Panc1 (cell line): ENCODE measurements at regions not wholly inside any gene's neighbourhood (a gene's known extent, or its start where the extent isn't known, plus 50 kb on each side); places are given as distances from the start of the nearest gene placed in this dataset.

Experiments
- POLR2AphosphoS5 ChIP-seq: IDR thresholded peaks from 2 replicates; pipeline ENCODE4 v1.6.1; 2012; ENCODE audit warnings: mild to moderate bottlenecking, low read depth, low read length, moderate library complexity
- SIN3A ChIP-seq: IDR thresholded peaks from 2 replicates; pipeline ENCODE4 v1.6.1; 2012; ENCODE audit warnings: low read depth, mild to moderate bottlenecking, low read length, moderate library complexity, borderline replicate concordance; ENCODE audit not compliant: insufficient read depth
- TCF7L2 ChIP-seq: IDR thresholded peaks from 2 replicates; pipeline ENCODE4 v1.6.1; 2011; ENCODE audit warnings: mild to moderate bottlenecking, low read depth, low read length, inconsistent platforms
- TF ChIP-seq, protein P1 (sequence below): fragments of 450-650 bp; IDR thresholded peaks from 2 replicates; pipeline ENCODE4 v1.5.1; 2017; ENCODE audit warnings: mild to moderate bottlenecking
- TF ChIP-seq, protein P2 (sequence below), 2 experiments: IDR thresholded peaks; 2 replicates each; pipeline ENCODE4 v1.6.1; 2011 to 2012; ENCODE audit warnings: low read depth in 2 of 2, control low read depth in 1 of 2, low read length in 1 of 2, mild to moderate bottlenecking in 1 of 2, moderate library complexity in 1 of 2; ENCODE audit not compliant: insufficient read depth in 1 of 2

DNA sequence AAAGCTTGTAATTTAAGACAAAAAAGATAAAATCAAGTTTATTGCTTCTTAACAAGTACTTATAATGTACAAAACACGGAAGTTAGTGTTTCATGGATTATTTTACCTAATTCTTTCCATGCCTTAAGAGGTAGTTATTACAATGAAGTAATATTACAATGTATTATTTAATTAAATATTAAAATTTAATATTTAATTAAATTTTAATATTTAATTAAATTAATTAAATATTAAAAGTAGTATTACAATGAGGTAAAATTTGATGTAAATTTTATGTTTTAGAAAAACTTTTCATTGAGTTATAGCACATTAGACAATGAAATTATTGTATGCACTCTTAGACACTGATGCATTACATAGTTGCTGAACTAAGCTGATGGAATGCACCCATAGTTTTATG is 220.7 kb upstream of the NETO1 start:
- TF ChIP-seq, protein P1, sequence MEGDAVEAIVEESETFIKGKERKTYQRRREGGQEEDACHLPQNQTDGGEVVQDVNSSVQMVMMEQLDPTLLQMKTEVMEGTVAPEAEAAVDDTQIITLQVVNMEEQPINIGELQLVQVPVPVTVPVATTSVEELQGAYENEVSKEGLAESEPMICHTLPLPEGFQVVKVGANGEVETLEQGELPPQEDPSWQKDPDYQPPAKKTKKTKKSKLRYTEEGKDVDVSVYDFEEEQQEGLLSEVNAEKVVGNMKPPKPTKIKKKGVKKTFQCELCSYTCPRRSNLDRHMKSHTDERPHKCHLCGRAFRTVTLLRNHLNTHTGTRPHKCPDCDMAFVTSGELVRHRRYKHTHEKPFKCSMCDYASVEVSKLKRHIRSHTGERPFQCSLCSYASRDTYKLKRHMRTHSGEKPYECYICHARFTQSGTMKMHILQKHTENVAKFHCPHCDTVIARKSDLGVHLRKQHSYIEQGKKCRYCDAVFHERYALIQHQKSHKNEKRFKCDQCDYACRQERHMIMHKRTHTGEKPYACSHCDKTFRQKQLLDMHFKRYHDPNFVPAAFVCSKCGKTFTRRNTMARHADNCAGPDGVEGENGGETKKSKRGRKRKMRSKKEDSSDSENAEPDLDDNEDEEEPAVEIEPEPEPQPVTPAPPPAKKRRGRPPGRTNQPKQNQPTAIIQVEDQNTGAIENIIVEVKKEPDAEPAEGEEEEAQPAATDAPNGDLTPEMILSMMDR, result no peak
- TF ChIP-seq TCF7L2 (no peak), POLR2AphosphoS5 (no peak), SIN3A (no peak)
- TF ChIP-seq, protein P2, sequence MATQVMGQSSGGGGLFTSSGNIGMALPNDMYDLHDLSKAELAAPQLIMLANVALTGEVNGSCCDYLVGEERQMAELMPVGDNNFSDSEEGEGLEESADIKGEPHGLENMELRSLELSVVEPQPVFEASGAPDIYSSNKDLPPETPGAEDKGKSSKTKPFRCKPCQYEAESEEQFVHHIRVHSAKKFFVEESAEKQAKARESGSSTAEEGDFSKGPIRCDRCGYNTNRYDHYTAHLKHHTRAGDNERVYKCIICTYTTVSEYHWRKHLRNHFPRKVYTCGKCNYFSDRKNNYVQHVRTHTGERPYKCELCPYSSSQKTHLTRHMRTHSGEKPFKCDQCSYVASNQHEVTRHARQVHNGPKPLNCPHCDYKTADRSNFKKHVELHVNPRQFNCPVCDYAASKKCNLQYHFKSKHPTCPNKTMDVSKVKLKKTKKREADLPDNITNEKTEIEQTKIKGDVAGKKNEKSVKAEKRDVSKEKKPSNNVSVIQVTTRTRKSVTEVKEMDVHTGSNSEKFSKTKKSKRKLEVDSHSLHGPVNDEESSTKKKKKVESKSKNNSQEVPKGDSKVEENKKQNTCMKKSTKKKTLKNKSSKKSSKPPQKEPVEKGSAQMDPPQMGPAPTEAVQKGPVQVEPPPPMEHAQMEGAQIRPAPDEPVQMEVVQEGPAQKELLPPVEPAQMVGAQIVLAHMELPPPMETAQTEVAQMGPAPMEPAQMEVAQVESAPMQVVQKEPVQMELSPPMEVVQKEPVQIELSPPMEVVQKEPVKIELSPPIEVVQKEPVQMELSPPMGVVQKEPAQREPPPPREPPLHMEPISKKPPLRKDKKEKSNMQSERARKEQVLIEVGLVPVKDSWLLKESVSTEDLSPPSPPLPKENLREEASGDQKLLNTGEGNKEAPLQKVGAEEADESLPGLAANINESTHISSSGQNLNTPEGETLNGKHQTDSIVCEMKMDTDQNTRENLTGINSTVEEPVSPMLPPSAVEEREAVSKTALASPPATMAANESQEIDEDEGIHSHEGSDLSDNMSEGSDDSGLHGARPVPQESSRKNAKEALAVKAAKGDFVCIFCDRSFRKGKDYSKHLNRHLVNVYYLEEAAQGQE (IDR thresholded peaks at IDR 0.05; ENCODE audit: insufficient read depth in 1 of 2, low read depth in 2 of 2, low read length in 1 of 2), result no peak
